PC-3 (cell line): ENCODE measurements at regions not wholly inside any gene's neighbourhood (a gene's known extent, or its start where the extent isn't known, plus 50 kb on each side); places are given as distances from the start of the nearest gene placed in this dataset.

Experiments used
- CTCF ChIP-seq: fragments of 300-600 bp; sonication (generic); conservative IDR thresholded peaks from 2 replicates; pipeline ENCODE4 v1.5.1; 2017; ENCODE audit warnings: antibody characterized with exemption, low read depth, mild to moderate bottlenecking, low read length
- EZH2 ChIP-seq: fragments of 300-600 bp; sonication (generic); IDR thresholded peaks from one replicate; pipeline ENCODE4 v1.6.1; 2017; ENCODE audit warnings: antibody characterized with exemption, mild to moderate bottlenecking, low read length; ENCODE audit not compliant: unreplicated experiment

GRCh38 chr2:156700681-156701080 is 264.5 kb downstream of the GPD2 start:
- TF ChIP-seq CTCF = no peak
- TF ChIP-seq EZH2 = no peak
